ENCODE measurements at regions not wholly inside any gene's neighbourhood (a gene's known extent, or its start where the extent isn't known, plus 50 kb on each side); places are given as distances from the start of the nearest gene placed in this dataset.
"Not testable (repeated sequence)": the region's sequence is repeated elsewhere in the genome, so short reads cannot be mapped to it uniquely, and the experiment has no call there.

GRCh38 chr7:26944501-26945358, 80.3 kb upstream of the SKAP2 start:
- H3K4me3 ChIP-seq (ENCODE audit: low read length) = no peak overlapping the region
- TF ChIP-seq CTCF (IDR thresholded peaks at IDR 0.05; ENCODE audit: insufficient read depth, low read depth, low read length, missing control alignments) = no peak
- no peak for DNase-seq (ENCODE audit: low read depth)

GRCh38 chr7:26937939-26938623, 73.7 kb upstream of the SKAP2 start:
- no peak for TF ChIP-seq CTCF (IDR thresholded peaks at IDR 0.05; ENCODE audit: insufficient read depth, low read depth, low read length, missing control alignments)
- DNase-seq (ENCODE audit: low read depth) = peak; percentile 60

GRCh38 chr7:26937306-26937705, 72.9 kb upstream of the SKAP2 start:
- no peak for DNase-seq (ENCODE audit: low read depth)
- TF ChIP-seq CTCF (IDR thresholded peaks at IDR 0.05; ENCODE audit: insufficient read depth, low read depth, low read length, missing control alignments) = no peak
- no peak overlapping the region for H3K4me3 ChIP-seq (ENCODE audit: low read length)

More at GRCh38 chr7:26937939-26938623, 73.7 kb upstream of the SKAP2 start:
- no peak overlapping the region for H3K4me3 ChIP-seq (ENCODE audit: low read length)

DNA sequence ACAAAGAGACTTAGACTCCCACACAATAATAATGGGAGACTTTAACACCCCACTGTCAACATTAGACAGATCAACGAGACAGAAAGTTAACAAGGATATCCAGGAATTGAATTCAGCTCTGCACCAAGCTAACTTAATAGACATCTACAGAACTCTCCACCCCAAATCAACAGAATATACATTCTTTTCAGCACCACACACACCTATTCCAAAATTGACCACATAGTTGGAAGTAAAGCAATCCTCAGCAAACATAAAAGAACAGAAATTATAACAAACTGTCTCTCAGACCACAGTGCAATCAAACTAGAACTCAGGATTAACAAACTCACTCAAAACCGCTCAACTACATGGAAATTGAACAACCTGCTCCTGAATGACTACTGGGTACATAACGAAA, 68.2 kb upstream of the SKAP2 start:
- DNase-seq (ENCODE audit: low read depth); H3K4me3 ChIP-seq (ENCODE audit: low read length): not testable (repeated sequence)

- DNase-seq (ENCODE audit: low read depth) = no peak
- no peak overlapping the region for H3K4me3 ChIP-seq (ENCODE audit: low read length)
- no peak for TF ChIP-seq CTCF (IDR thresholded peaks at IDR 0.05; ENCODE audit: insufficient read depth, low read depth, low read length, missing control alignments)
These were observed 66.5 kb upstream of the SKAP2 start for GRCh38 chr7:26930845-26931244.

DNA sequence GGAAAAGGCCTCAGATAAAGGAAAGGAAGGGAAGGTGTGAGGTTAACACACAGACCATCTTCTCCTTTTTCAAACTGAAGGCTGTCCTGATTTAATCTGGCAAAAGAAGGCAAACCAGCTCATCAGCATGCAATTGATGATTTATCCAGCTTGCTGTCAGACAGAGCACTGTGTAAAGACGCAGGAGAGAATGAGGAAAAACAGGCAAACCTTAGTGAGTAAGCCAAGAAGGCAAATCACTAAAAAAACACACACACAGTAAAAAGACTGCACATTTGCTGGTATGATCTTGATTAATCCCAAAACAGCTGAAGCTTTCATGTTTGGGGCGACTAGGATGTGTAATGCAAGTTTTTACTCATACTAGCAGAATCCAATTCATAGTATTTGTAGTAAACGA, 65.8 kb upstream of the SKAP2 start:
- TF ChIP-seq CTCF (IDR thresholded peaks at IDR 0.05; ENCODE audit: insufficient read depth, low read depth, low read length, missing control alignments) = no peak
- no peak overlapping the region for H3K4me3 ChIP-seq (ENCODE audit: low read length)
- peak; percentile 79 for DNase-seq (ENCODE audit: low read depth)

GRCh38 chr7:26928703-26929347, 64.4 kb upstream of the SKAP2 start:
- no peak for DNase-seq (ENCODE audit: low read depth)
- TF ChIP-seq CTCF (IDR thresholded peaks at IDR 0.05; ENCODE audit: insufficient read depth, low read depth, low read length, missing control alignments) = no peak

More at GRCh38 chr7:26928703-26929347, 64.4 kb upstream of the SKAP2 start:
- H3K4me3 ChIP-seq (ENCODE audit: low read length) = no peak overlapping the region

Measured in epithelial cell of esophagus (primary cell).